ENCODE measurements at regions not wholly inside any gene's neighbourhood (a gene's known extent, or its start where the extent isn't known, plus 50 kb on each side); places are given as distances from the start of the nearest gene placed in this dataset.

DNA sequence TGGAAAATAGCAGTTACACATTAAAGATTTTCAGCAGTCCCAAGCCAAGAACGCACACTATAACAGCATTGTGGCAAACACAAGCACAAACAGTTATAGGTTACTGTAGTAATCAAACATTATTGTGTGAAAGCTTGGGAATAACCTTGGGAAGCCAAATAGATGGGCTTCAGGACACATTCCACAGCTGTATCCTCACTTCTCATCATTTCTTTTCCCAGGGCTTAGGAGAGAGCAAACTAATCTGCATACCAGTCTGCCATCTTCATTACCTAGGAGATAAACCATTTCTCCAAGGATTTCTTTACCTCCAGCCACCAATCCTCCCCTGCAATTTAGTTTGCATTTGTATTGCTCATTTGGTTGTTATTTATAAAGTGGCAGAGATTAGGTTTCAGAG lies 352.4 kb downstream of the SH2D4B start (continued):
- no peak for TF ChIP-seq E4F1 (IDR thresholded peaks at IDR 0.05; ENCODE audit: borderline replicate concordance, partially characterized antibody)

DNA sequence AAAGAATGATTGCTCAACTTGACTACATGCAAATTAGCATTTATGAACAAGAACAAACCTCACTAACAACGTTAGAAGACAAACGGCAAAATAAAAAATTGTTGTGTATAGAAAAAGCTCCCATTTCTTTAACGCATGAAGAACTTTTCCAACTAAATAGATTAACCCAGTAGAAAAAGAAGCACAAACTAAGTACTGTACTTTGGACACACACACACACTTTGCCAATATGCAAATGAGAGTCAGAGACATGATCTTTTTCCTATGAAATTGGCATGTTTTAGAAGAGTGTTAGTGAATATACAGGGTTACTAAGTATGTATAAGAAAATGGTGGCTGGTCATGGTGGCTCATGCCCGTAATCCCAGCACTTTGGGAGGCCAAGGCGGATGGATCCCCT lies 355.6 kb downstream of the SH2D4B start:
- H3K27me3 ChIP-seq (replicated peaks in 1 of 2; ENCODE audit: control insufficient read depth in 2 of 2, insufficient read depth in 2 of 2, low read length in 1 of 2) = no peaks in the 10 kb centered on the region
- intact Hi-C loops (cut with micrococcal nuclease; ENCODE audit: unreplicated experiment) (no loop called here), in situ Hi-C loops (cut with MboI) (no loop called here)
- SMC1A ChIA-PET (ENCODE audit: uncharacterized antibody, unreplicated experiment) = no interaction called here
- no TSS peak for BruUV-seq (replicated peaks)
- no peak overlapping the region for H3K27ac ChIP-seq (ENCODE audit: control insufficient read depth, insufficient read depth)
- no peak overlapping the region for H3K9ac ChIP-seq (ENCODE audit: control insufficient read depth, insufficient read depth, low read length)
- ATAC-seq = no peak
- H3K79me2 ChIP-seq (ENCODE audit: control insufficient read depth, insufficient read depth, low read length) = no peaks in the 10 kb centered on the region
- DNase-seq (ENCODE audit: low read depth, low spot score) = no peak
- TF ChIP-seq RBBP5 (conservative IDR thresholded peaks at IDR 0.05) = no peak
- TF ChIP-seq BMI1 (IDR thresholded peaks at IDR 0.05; ENCODE audit: borderline replicate concordance) = no peak
- TF ChIP-seq, protein P1, sequence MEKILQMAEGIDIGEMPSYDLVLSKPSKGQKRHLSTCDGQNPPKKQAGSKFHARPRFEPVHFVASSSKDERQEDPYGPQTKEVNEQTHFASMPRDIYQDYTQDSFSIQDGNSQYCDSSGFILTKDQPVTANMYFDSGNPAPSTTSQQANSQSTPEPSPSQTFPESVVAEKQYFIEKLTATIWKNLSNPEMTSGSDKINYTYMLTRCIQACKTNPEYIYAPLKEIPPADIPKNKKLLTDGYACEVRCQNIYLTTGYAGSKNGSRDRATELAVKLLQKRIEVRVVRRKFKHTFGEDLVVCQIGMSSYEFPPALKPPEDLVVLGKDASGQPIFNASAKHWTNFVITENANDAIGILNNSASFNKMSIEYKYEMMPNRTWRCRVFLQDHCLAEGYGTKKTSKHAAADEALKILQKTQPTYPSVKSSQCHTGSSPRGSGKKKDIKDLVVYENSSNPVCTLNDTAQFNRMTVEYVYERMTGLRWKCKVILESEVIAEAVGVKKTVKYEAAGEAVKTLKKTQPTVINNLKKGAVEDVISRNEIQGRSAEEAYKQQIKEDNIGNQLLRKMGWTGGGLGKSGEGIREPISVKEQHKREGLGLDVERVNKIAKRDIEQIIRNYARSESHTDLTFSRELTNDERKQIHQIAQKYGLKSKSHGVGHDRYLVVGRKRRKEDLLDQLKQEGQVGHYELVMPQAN (conservative IDR thresholded peaks at IDR 0.05) = no peak
- TF ChIP-seq ZZZ3 (IDR thresholded peaks at IDR 0.05; ENCODE audit: control insufficient read depth, insufficient read length, low read depth) = no peak
- TF ChIP-seq STAT3 (IDR thresholded peaks at IDR 0.05; ENCODE audit: low read depth, low read length) = no peak
- no peak for TF ChIP-seq MXI1 (IDR thresholded peaks at IDR 0.05; ENCODE audit: low read depth, low read length)
- no peaks in the 10 kb centered on the region for H3K9me3 ChIP-seq (replicated peaks; ENCODE audit: control insufficient read depth, insufficient read depth, low read length)
- WGBS (ENCODE audit: insufficient coverage, insufficient replicate concordance, low lambda C conversion rate, missing lambda C conversion rate) = 48% methylated on average over 5 of the region's 5 CpGs
- no peak overlapping the region for H2AFZ ChIP-seq (ENCODE audit: control insufficient read depth, low read depth, low read length)
- H3K4me2 ChIP-seq (ENCODE audit: control insufficient read depth, insufficient read depth) = no peak overlapping the region
- RAD21 ChIA-PET (ENCODE audit: unreplicated experiment) = no interaction called here
- POLR2A ChIA-PET = no interaction called here
- no peaks in the 10 kb centered on the region for H3K36me3 ChIP-seq (ENCODE audit: control insufficient read depth in 2 of 2, insufficient read depth in 2 of 2, low read length in 1 of 2)
- CTCF ChIA-PET = no interaction called here
- no peak for FAIRE-seq
- no peak overlapping the region for H3K4me3 ChIP-seq
- H3K4me1 ChIP-seq (ENCODE audit: control insufficient read depth, insufficient read depth, low read length) = no peaks in the 10 kb centered on the region
- H4K20me1 ChIP-seq (ENCODE audit: control insufficient read depth, insufficient read depth) = no peaks in the 10 kb centered on the region
